ENCODE measurements at regions not wholly inside any gene's neighbourhood (a gene's known extent, or its start where the extent isn't known, plus 50 kb on each side); places are given as distances from the start of the nearest gene placed in this dataset.

- no peaks in the 10 kb centered on the region for H3K9me3 ChIP-seq
- TF ChIP-seq CTCF (IDR thresholded peaks at IDR 0.05), result no peak
- no peak for TF ChIP-seq POLR2A (IDR thresholded peaks at IDR 0.05)
- no peak overlapping the region for H3K27ac ChIP-seq
- no peak overlapping the region for H3K4me3 ChIP-seq
- no peaks in the 10 kb centered on the region for H3K27me3 ChIP-seq
- DNase-seq, result no peak
- no peaks in the 10 kb centered on the region for H3K36me3 ChIP-seq
- no peaks in the 10 kb centered on the region for H3K4me1 ChIP-seq
Measured at GRCh38 chr9:71355884-71356283, 234.5 kb upstream of the TRPM3 start.

GRCh38 chr9:71353720-71354119 lies 232.3 kb upstream of the TRPM3 start:
- DNase-seq, result no peak
- Histone ChIP-seq H3K27ac (no peak overlapping the region), H3K4me3 (no peak overlapping the region), H3K9me3 (no peaks in the 10 kb centered on the region), H3K4me1 (no peaks in the 10 kb centered on the region), H3K36me3 (no peaks in the 10 kb centered on the region), H3K27me3 (no peaks in the 10 kb centered on the region)
- TF ChIP-seq POLR2A (IDR thresholded peaks at IDR 0.05), result no peak
- TF ChIP-seq CTCF (IDR thresholded peaks at IDR 0.05), result no peak

GRCh38 chr9:71352837-71353236 lies 231.4 kb upstream of the TRPM3 start:
- no peaks in the 10 kb centered on the region for H3K9me3 ChIP-seq
- H3K36me3 ChIP-seq, result no peaks in the 10 kb centered on the region
- no peak overlapping the region for H3K4me3 ChIP-seq
- H3K27ac ChIP-seq, result no peak overlapping the region
- H3K27me3 ChIP-seq, result no peaks in the 10 kb centered on the region
- H3K4me1 ChIP-seq, result no peaks in the 10 kb centered on the region
- no peak for DNase-seq
- TF ChIP-seq CTCF (IDR thresholded peaks at IDR 0.05), result no peak
- TF ChIP-seq POLR2A (IDR thresholded peaks at IDR 0.05), result no peak

GRCh38 chr9:71349218-71349617 lies 227.8 kb upstream of the TRPM3 start:
- Histone ChIP-seq H3K27ac (no peak overlapping the region), H3K4me1 (no peaks in the 10 kb centered on the region), H3K27me3 (no peaks in the 10 kb centered on the region), H3K9me3 (no peaks in the 10 kb centered on the region), H3K4me3 (no peak overlapping the region), H3K36me3 (no peaks in the 10 kb centered on the region)
- DNase-seq, result no peak
- TF ChIP-seq CTCF (IDR thresholded peaks at IDR 0.05) (no peak), POLR2A (IDR thresholded peaks at IDR 0.05) (no peak)

GRCh38 chr9:71333321-71333720 lies 211.9 kb upstream of the TRPM3 start:
- H3K4me1 ChIP-seq, result no peaks in the 10 kb centered on the region
- no peak overlapping the region for H3K4me3 ChIP-seq
- no peaks in the 10 kb centered on the region for H3K27me3 ChIP-seq
- no peak for DNase-seq
- no peaks in the 10 kb centered on the region for H3K36me3 ChIP-seq
- TF ChIP-seq POLR2A (IDR thresholded peaks at IDR 0.05) (no peak), CTCF (IDR thresholded peaks at IDR 0.05) (no peak)
- no peak overlapping the region for H3K27ac ChIP-seq
- no peaks in the 10 kb centered on the region for H3K9me3 ChIP-seq

- no peaks in the 10 kb centered on the region for H3K4me1 ChIP-seq
- H3K27ac ChIP-seq, result no peak overlapping the region
- H3K36me3 ChIP-seq, result no peaks in the 10 kb centered on the region
- no peak overlapping the region for H3K4me3 ChIP-seq
- no peak for DNase-seq
- TF ChIP-seq POLR2A (IDR thresholded peaks at IDR 0.05) (no peak), CTCF (IDR thresholded peaks at IDR 0.05) (no peak)
- no peaks in the 10 kb centered on the region for H3K9me3 ChIP-seq
- no peaks in the 10 kb centered on the region for H3K27me3 ChIP-seq
Measured at GRCh38 chr9:71331603-71332002, 210.2 kb upstream of the TRPM3 start.

Measured in Peyer's patch (tissue), 4 donors.